GM18511 (cell line): ENCODE measurements at regions not wholly inside any gene's neighbourhood (a gene's known extent, or its start where the extent isn't known, plus 50 kb on each side); places are given as distances from the start of the nearest gene placed in this dataset.

ENCODE experiments used
- ATAC-seq: cut with Tn5 transposase; IDR thresholded peaks from one replicate; pipeline ENCODE4 v1.9.1; 2021; ENCODE audit warnings: mild to moderate bottlenecking, moderate library complexity; ENCODE audit not compliant: unreplicated experiment

DNA sequence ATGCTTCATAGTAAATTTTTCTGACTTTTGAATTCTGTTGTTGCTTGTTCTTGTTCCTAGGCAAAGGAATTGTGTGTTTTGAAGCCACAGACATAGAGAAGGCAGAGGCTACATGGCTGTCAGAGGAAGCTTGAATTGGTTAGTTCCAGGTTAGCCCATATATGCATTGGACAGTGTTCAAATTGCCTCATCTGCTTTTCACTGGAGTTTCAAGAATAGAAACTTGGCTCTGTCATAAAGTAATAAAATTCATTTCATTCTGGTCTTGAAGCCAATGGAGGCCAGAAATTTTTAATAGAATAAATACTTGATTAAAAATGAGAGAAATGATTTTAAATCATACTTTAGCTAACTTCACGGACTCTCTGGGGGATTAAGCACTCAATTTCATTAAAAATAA, 178.0 kb downstream of the YIPF5 start:
- ATAC-seq = no peak

DNA sequence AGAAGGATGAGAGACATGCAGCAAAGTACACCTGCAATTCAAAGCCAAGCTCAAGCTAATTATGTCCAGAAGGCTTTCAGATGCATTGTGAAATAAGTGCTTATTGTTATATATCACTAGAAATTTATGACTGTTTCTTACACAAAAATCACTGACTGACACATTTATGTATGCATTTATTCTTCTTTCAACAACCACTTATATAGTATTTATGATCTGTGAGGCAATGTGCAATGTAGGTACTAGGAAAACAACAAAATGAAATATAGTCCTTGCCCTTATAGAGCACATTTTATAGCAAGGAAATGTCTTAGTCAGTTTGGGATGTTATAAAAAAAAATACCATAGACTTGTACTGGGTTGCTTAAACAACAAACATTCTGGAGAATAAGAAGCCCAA, 167.6 kb downstream of the YIPF5 start:
- ATAC-seq = no peak

- no peak for ATAC-seq
These were observed 166.8 kb downstream of the YIPF5 start for GRCh38 chr5:144003636-144004035.

DNA sequence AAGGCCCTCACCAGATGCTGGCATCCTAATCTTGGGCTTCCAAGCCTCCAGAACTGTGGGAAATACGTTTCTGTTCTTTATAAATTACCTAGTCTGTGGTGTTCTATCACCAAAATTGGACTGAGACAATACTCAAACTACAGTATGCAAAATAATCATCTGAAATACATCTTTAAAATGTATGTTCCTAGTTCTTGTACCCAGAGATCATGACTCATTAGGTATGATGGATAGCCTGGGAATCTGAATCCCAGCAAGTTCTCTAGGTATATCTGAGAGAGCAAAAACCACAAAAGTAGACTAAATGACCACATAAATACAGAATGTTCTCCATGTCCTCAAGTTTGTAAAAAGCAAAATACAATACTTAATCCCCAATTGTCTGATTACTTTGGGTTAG, 166.3 kb downstream of the YIPF5 start:
- ATAC-seq = no peak

DNA sequence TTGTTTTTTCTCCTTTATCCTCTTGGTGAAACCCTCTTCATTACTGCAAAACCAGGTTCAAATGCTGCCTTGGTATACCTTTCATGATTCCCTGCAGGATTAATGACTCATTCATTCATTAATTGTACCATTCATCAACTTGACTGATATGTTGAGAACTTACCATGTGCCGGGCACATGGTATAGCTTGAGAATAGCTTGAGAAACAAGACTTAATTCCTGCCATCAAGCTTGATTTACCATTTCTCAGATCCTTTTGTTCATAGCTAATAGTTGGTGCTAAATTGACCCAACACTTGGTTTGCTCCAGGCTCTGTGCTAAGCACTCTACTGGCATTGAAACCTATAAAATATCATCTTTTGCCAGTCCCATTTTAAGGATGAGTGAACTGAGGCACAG, 165.7 kb downstream of the YIPF5 start:
- ATAC-seq = no peak

DNA sequence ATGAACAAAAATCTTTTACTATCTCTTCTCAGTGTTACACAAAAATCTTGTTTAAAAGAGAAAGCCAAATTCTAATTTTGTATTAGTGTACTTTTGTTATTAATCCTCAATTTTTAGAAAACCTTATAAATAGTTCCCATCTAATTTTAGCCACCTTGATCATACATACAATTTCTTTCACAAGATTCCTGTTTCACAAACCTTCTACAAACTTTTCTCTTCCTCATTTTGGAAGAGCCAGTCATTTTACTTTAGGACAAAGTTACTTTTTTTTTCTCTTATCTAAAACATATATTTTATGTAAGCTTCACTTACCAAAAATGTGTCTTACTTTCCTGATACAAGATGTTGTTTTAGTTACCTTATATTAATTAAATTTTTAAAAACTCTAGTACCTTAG, 161.3 kb downstream of the YIPF5 start:
- ATAC-seq = no peak

DNA sequence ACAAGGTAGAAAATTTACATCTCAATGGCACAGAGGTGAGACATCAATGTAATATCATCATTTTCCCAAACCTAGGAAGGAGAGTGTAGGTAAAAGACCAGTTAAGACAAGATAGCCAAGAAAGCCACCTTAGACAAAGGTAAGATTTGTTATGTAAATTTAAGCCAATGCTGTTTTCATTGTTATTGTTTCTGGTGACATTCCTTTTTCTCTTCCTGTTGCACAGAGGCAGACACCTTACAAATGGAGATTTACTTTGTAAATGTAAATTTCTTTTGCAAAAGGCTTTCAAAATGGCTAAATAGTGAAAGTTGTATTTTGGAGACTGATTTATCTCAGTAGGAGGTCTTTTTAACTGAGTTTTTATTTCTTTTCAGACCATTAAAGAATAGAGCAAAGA, 159.1 kb downstream of the YIPF5 start:
- ATAC-seq = no peak

DNA sequence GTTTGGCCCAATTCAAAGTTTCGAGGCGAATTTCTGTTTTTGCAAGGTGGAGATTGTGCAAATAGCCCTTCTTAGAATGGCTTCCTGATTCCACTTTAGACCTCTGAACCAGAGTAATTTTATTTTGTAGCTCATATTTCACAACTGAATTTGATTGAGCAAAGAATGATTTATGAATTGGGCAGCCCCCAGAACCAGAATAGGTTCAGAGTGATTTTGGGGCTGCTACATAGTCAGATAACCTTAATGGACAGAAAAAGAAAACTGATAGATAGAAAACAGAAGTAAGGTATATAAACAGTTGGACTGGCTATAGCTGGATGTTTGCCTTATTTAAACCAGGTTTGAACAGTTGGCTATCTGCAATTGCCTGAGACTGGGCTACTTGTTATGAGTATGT, 156.6 kb downstream of the YIPF5 start:
- no peak for ATAC-seq

- no peak for ATAC-seq
These were observed 154.5 kb downstream of the YIPF5 start for GRCh38 chr5:144015961-144016360.

DNA sequence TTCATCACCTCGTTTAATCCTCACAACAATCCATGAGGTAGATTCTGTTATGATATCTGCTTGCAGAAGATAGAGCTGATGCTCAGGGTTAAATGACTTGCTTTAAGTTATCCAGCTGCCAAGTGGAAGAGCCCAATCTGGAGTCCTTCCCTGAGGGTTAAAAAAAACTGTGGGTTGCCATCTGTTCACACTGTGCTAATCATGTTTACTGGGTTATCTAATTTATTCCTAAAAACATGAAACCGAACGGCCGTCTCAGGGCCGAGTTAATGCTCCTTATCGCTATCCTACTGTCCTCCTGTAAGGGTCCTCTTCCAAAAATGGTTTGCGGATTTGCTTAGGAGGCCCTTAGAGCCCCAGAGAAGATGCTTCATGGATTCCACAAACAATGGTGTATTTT, 153.3 kb downstream of the YIPF5 start:
- ATAC-seq = no peak

DNA sequence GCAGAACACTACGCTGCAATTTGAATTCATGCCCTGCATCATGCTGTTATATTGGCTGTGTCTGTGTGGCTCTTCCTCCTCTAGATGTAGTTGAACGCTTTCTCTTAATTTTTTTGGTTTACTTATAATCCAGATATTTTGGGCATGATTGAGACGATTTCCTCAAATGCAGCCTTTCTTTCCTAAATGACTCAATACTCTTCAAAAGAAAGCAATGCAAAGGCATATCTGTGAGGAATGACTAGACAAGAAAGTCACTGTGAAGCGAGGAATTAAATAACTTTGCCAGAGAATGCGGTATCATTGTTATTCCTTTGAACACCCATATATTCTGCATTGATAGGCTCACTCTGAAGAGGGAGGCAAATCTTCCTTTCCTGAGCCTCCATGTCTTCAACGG, 152.8 kb downstream of the YIPF5 start:
- ATAC-seq = no peak

GRCh38 chr5:144024090-144024489, 146.4 kb downstream of the YIPF5 start:
- no peak for ATAC-seq

GRCh38 chr5:144024545-144024944, 145.9 kb downstream of the YIPF5 start:
- no peak for ATAC-seq

DNA sequence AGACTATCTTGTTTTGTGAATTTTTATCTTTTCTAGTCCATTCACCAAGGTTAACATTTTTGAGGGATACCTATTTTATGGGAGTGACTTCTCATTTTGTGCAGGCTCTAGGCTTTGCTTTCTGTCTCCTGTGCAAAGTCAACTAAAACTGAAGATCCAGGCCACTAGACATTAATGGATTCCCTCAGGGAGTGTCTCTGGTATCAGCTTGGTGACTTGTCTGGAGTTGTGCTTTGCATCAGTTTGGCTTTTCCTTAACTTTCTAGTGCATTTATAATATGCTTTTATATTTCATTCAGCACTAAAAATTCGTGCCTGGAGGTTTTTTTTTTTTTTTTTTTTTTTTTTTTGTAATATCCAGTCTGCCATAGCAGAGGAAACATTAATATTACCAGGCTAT, 144.2 kb downstream of the YIPF5 start:
- ATAC-seq = no peak

DNA sequence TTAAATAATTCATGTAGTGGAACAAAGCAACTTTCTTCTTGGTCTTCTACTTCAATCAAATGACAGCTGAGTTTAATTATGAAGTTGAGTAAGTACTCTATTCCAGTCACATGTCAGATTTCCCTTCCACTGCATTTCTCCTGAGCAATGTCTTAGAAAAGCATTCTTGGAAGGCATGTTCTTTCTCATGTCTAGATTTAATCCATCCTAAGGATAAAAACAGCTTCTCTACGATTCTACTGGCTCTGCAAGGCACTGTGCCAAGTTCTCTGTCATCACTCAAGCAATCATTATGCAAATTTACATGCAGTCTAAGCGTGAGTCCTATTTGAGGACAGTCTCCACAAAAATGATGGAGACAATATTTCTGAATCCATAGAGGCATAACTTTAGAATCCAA, 142.4 kb downstream of the YIPF5 start:
- no peak for ATAC-seq

GRCh38 chr5:144028636-144029035, 141.8 kb downstream of the YIPF5 start:
- no peak for ATAC-seq

DNA sequence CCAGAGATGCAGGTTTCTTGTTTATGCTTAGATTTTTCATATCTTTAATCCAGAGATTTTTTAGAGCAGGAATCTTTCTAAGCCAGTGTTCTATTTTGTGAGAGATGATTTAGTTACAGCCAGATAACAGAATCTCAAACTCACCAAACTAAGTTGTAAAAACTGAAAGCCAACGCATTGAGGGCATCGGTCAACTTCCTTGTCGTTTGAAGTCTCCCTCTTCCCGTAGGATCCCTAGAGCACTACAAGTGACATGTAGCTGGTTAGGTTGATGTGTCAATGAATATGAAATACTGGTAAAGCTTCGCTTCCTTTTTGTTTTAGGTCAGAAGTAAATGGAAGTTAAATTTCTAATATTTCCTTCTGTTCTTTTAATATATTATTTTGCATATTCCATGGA, 139.6 kb downstream of the YIPF5 start:
- ATAC-seq = no peak

- no peak for ATAC-seq
These were observed 138.1 kb downstream of the YIPF5 start for GRCh38 chr5:144032375-144032774.

DNA sequence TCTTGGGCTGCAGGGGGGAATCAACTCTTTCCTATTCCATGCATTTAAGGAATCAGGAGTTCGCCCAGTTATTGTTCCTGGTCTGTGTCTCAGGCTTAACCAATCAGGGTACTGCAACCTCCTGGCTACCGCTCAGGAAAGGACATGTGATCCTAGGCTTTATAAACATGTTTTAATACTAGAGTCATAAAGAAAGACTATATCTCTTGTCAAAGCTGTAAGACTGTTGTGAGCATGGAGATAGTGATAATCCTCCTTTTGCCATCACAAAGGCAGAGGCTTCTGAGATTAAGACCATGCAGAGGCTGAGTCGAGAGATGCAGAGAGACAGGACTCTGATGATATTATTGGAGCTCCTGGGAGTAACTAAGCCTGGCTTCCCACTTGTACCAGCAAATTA, 137.0 kb downstream of the YIPF5 start:
- ATAC-seq = no peak

GRCh38 chr5:144035046-144035740, 135.3 kb downstream of the YIPF5 start:
- ATAC-seq = no peak

- no peak for ATAC-seq
These were observed 134.0 kb downstream of the YIPF5 start for GRCh38 chr5:144036476-144036875.

DNA sequence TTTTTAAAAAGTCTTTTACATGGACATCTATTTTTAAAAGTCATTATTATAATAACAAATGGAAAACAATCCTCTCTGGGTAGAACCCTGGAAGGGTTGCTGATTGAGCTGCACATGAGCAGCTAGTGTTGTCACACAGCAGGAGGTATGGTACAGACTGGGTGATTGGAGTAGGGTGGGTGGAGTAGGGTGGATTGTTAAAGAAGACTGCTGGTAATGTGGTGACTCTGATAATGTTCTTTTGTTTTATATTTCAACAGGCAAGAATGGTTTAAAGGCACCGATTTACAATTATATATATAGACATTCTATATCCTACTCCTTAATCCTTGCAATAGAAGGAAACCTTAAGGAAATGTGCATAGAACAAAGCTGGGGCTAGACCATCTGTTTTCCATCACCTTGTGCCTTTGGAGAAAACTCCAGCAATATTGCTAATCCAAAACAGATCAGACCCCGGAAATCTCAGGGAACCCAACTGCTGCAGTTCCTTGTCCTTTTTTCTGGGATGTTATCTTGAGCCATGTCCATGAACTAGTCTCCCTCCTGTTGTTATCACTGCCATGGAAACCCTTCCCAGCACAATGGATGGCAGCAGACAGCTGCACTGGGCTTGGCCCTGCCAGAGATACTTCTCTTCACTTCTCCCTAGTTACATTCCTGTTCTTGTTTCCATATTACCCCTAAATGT, 129.7 kb downstream of the YIPF5 start:
- no peak for ATAC-seq

GRCh38 chr5:144042156-144042555, 128.3 kb downstream of the YIPF5 start:
- ATAC-seq = no peak
